ENCODE measurements at regions not wholly inside any gene's neighbourhood (a gene's known extent, or its start where the extent isn't known, plus 50 kb on each side); places are given as distances from the start of the nearest gene placed in this dataset.

GRCh38 chr6:94670017-94670416 is 907.3 kb upstream of the MANEA start:
- no peak for DNase-seq (ENCODE audit: low read depth, low spot score)
- no peak overlapping the region for H3K9ac ChIP-seq (ENCODE audit: low read length)
- RAD21 ChIA-PET (ENCODE audit: low non-redundant PET in 1 of 2, low total read pairs in 2 of 2, uncharacterized antibody in 2 of 2, unreplicated experiment in 2 of 2) = no interaction called here
- H3K4me2 ChIP-seq (ENCODE audit: low read length) = no peak overlapping the region
- H3K27ac ChIP-seq (ENCODE audit: low read depth, low read length) = no peak overlapping the region
- H2AFZ ChIP-seq (ENCODE audit: low read depth, low read length, poor library complexity, severe bottlenecking) = no peak overlapping the region
- ATAC-seq = no peak
- H3K4me3 ChIP-seq (replicated peaks in 1 of 2; ENCODE audit: low read depth in 1 of 2, low read length in 2 of 2) = no peak overlapping the region
- H3K79me2 ChIP-seq (ENCODE audit: insufficient read depth, low read length) = no peaks in the 10 kb centered on the region
- H3K36me3 ChIP-seq (ENCODE audit: control insufficient read depth in 1 of 2, insufficient read depth in 2 of 2, low read length in 2 of 2) = no peaks in the 10 kb centered on the region
- CTCF ChIA-PET = no interaction called here
- no peaks in the 10 kb centered on the region for H3K9me2 ChIP-seq (ENCODE audit: insufficient read depth)
- no peaks in the 10 kb centered on the region for H3K27me3 ChIP-seq (ENCODE audit: insufficient read depth, low read length)
- H3K9me3 ChIP-seq (ENCODE audit: control insufficient read depth in 1 of 2, insufficient read depth in 1 of 2, low read depth in 1 of 2, low read length in 2 of 2) = peaks cover 3 to 10% of the 10 kb centered on the region in 2 experiments; a peak in 3 of 4 replicates
- intact Hi-C loops (cut with micrococcal nuclease) = no loop called here
- POLR2A ChIA-PET = no interaction called here
- TF ChIP-seq CBX3 (IDR thresholded peaks at IDR 0.05; ENCODE audit: low read depth) (no peak), EZH2phosphoT487 (IDR thresholded peaks at IDR 0.05; ENCODE audit: borderline replicate concordance) (no peak), EGR1 (IDR thresholded peaks at IDR 0.05; ENCODE audit: low read depth) (no peak), TCF7L2 (IDR thresholded peaks at IDR 0.05; ENCODE audit: borderline replicate concordance, extremely low read depth, insufficient read depth, insufficient read length) (no peak), FOSL1 (IDR thresholded peaks at IDR 0.05; ENCODE audit: low read depth) (no peak), REST (IDR thresholded peaks at IDR 0.05; ENCODE audit: low read depth) (no peak), EZH2 (IDR thresholded peaks at IDR 0.05) (no peak)
- BruUV-seq (replicated peaks) = no TSS peak
- H3K4me1 ChIP-seq (ENCODE audit: control insufficient read depth in 1 of 2, insufficient read depth in 2 of 2, low read length in 2 of 2) = no peaks in the 10 kb centered on the region
- no peaks in the 10 kb centered on the region for H4K20me1 ChIP-seq (ENCODE audit: insufficient read depth)

DNA sequence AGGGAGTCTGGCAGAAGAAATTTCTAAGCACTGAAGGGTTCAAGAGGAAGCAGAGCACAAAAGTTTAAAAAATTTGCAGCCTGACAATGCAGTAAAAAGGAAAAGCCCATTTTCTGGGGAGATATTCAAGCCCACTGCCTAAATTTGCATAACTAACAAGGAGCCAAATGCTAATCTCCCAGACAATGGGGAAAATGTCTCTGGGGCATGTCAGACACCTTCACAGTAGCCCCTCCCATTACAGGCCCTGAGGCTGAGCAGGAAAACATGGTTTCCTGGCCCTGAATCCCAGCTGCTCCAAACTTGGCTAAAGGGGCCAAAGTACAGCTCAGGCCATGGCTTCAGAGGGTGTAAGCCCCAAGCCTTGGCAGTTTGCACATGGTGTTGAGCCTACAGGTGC is 908.5 kb upstream of the MANEA start:
- no peak overlapping the region for H2AFZ ChIP-seq (ENCODE audit: low read depth, low read length, poor library complexity, severe bottlenecking)
- H3K27ac ChIP-seq (ENCODE audit: low read depth, low read length) = no peak overlapping the region
- no peaks in the 10 kb centered on the region for H4K20me1 ChIP-seq (ENCODE audit: insufficient read depth)
- H3K79me2 ChIP-seq (ENCODE audit: insufficient read depth, low read length) = no peaks in the 10 kb centered on the region
- TF ChIP-seq CTCF (IDR thresholded peaks at IDR 0.05 in 2 of 3, conservative IDR thresholded peaks at IDR 0.05 in 1 of 3; ENCODE audit: borderline replicate concordance in 1 of 3, insufficient read depth in 1 of 3, low read depth in 2 of 3, low read length in 2 of 3) (no peak), CBX3 (IDR thresholded peaks at IDR 0.05; ENCODE audit: low read depth) (no peak), YY1 (IDR thresholded peaks at IDR 0.05; ENCODE audit: extremely low read depth, insufficient replicate concordance, low read depth, low read length) (no peak), EZH2phosphoT487 (IDR thresholded peaks at IDR 0.05; ENCODE audit: borderline replicate concordance) (no peak), SRF (IDR thresholded peaks at IDR 0.05; ENCODE audit: low read depth) (no peak), ZFX (IDR thresholded peaks at IDR 0.05) (no peak), ATF3 (IDR thresholded peaks at IDR 0.05) (no peak), TCF7L2 (IDR thresholded peaks at IDR 0.05; ENCODE audit: borderline replicate concordance, extremely low read depth, insufficient read depth, insufficient read length) (no peak), FOSL1 (IDR thresholded peaks at IDR 0.05; ENCODE audit: low read depth) (no peak)
- H3K9me2 ChIP-seq (ENCODE audit: insufficient read depth) = no peaks in the 10 kb centered on the region
- no peak overlapping the region for H3K4me2 ChIP-seq (ENCODE audit: low read length)
- ChIA-PET RAD21 (ENCODE audit: low non-redundant PET in 1 of 2, low total read pairs in 2 of 2, uncharacterized antibody in 2 of 2, unreplicated experiment in 2 of 2) (no interaction called here), POLR2A (no interaction called here), CTCF (no interaction called here)
- no peaks in the 10 kb centered on the region for H3K36me3 ChIP-seq (ENCODE audit: control insufficient read depth in 1 of 2, insufficient read depth in 2 of 2, low read length in 2 of 2)
- no peak overlapping the region for H3K4me3 ChIP-seq (replicated peaks in 1 of 2; ENCODE audit: low read depth in 1 of 2, low read length in 2 of 2)
- no peaks in the 10 kb centered on the region for H3K4me1 ChIP-seq (ENCODE audit: control insufficient read depth in 1 of 2, insufficient read depth in 2 of 2, low read length in 2 of 2)
- no TSS peak for BruUV-seq (replicated peaks)
- DNase-seq (ENCODE audit: low read depth, low spot score) (no peak), ATAC-seq (no peak)
- H3K27me3 ChIP-seq (ENCODE audit: insufficient read depth, low read length) = no peaks in the 10 kb centered on the region
- intact Hi-C loops (cut with micrococcal nuclease) = no loop called here
- no peak overlapping the region for H3K9ac ChIP-seq (ENCODE audit: low read length)
- H3K9me3 ChIP-seq (ENCODE audit: control insufficient read depth in 1 of 2, insufficient read depth in 1 of 2, low read depth in 1 of 2, low read length in 2 of 2) = peaks cover 8 to 10% of the 10 kb centered on the region in 2 experiments; a peak in 3 of 4 replicates

Measured in HCT116 (cell line).